HEK293 (cell line): ENCODE measurements at regions not wholly inside any gene's neighbourhood (a gene's known extent, or its start where the extent isn't known, plus 50 kb on each side); places are given as distances from the start of the nearest gene placed in this dataset.

Source experiments
- BCL6B ChIP-seq: fragments of 450-650 bp; formaldehyde crosslinking; IDR thresholded peaks from 2 replicates; pipeline ENCODE4 v1.5.1; 2017; ENCODE audit warnings: missing biosample characterization, missing genetic modification characterization
- SP2 ChIP-seq: fragments of 450-650 bp; formaldehyde crosslinking; IDR thresholded peaks from 2 replicates; pipeline ENCODE4 v1.5.1; 2016; ENCODE audit warnings: missing biosample characterization, missing genetic modification characterization
- ZEB2 ChIP-seq: fragments of 450-650 bp; formaldehyde crosslinking; IDR thresholded peaks from 2 replicates; pipeline ENCODE4 v1.5.1; 2016; ENCODE audit warnings: missing biosample characterization, missing genetic modification characterization
- ZNF121 ChIP-seq: fragments of 450-650 bp; formaldehyde crosslinking; IDR thresholded peaks from 2 replicates; pipeline ENCODE4 v1.5.1; 2016; ENCODE audit warnings: missing biosample characterization, missing genetic modification characterization
- ZNF292 ChIP-seq: fragments of 450-650 bp; formaldehyde crosslinking; IDR thresholded peaks from 2 replicates; pipeline ENCODE4 v1.5.1; 2016; ENCODE audit warnings: low read depth, missing biosample characterization, missing genetic modification characterization, borderline replicate concordance
- ZNF311 ChIP-seq: fragments of 450-650 bp; formaldehyde crosslinking; IDR thresholded peaks from 2 replicates; pipeline ENCODE4 v1.5.1; 2017; ENCODE audit warnings: missing biosample characterization, missing genetic modification characterization, borderline replicate concordance
- ZNF473 ChIP-seq: fragments of 450-650 bp; formaldehyde crosslinking; IDR thresholded peaks from 2 replicates; pipeline ENCODE4 v1.5.1; 2017; ENCODE audit warnings: missing biosample characterization, missing genetic modification characterization
- ZNF558 ChIP-seq: fragments of 450-650 bp; formaldehyde crosslinking; IDR thresholded peaks from 2 replicates; pipeline ENCODE4 v1.5.1; 2016; ENCODE audit warnings: missing biosample characterization, missing genetic modification characterization
- ZNF639 ChIP-seq: fragments of 450-650 bp; formaldehyde crosslinking; IDR thresholded peaks from 2 replicates; pipeline ENCODE4 v1.5.1; 2016; ENCODE audit warnings: missing biosample characterization, missing genetic modification characterization
- TF ChIP-seq, protein P1 (sequence below): fragments of 450-650 bp; formaldehyde crosslinking; IDR thresholded peaks from 2 replicates; pipeline ENCODE4 v1.5.1; 2016; ENCODE audit warnings: missing biosample characterization, missing genetic modification characterization
- TF ChIP-seq, protein P2 (sequence below): fragments of 450-650 bp; formaldehyde crosslinking; IDR thresholded peaks from 2 replicates; pipeline ENCODE4 v1.5.1; 2016; ENCODE audit warnings: missing biosample characterization, missing genetic modification characterization
- TF ChIP-seq, protein P3 (sequence below): fragments of 450-650 bp; formaldehyde crosslinking; conservative IDR thresholded peaks from 2 replicates; pipeline ENCODE4 v1.5.1; 2016; ENCODE audit warnings: low read depth, missing biosample characterization, missing genetic modification characterization

GRCh38 chr9:91113016-91113415, 248.7 kb downstream of the AUH start:
- TF ChIP-seq, protein P1, sequence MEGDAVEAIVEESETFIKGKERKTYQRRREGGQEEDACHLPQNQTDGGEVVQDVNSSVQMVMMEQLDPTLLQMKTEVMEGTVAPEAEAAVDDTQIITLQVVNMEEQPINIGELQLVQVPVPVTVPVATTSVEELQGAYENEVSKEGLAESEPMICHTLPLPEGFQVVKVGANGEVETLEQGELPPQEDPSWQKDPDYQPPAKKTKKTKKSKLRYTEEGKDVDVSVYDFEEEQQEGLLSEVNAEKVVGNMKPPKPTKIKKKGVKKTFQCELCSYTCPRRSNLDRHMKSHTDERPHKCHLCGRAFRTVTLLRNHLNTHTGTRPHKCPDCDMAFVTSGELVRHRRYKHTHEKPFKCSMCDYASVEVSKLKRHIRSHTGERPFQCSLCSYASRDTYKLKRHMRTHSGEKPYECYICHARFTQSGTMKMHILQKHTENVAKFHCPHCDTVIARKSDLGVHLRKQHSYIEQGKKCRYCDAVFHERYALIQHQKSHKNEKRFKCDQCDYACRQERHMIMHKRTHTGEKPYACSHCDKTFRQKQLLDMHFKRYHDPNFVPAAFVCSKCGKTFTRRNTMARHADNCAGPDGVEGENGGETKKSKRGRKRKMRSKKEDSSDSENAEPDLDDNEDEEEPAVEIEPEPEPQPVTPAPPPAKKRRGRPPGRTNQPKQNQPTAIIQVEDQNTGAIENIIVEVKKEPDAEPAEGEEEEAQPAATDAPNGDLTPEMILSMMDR (tag by site-specific recombination) = no peak
- TF ChIP-seq, protein P2, sequence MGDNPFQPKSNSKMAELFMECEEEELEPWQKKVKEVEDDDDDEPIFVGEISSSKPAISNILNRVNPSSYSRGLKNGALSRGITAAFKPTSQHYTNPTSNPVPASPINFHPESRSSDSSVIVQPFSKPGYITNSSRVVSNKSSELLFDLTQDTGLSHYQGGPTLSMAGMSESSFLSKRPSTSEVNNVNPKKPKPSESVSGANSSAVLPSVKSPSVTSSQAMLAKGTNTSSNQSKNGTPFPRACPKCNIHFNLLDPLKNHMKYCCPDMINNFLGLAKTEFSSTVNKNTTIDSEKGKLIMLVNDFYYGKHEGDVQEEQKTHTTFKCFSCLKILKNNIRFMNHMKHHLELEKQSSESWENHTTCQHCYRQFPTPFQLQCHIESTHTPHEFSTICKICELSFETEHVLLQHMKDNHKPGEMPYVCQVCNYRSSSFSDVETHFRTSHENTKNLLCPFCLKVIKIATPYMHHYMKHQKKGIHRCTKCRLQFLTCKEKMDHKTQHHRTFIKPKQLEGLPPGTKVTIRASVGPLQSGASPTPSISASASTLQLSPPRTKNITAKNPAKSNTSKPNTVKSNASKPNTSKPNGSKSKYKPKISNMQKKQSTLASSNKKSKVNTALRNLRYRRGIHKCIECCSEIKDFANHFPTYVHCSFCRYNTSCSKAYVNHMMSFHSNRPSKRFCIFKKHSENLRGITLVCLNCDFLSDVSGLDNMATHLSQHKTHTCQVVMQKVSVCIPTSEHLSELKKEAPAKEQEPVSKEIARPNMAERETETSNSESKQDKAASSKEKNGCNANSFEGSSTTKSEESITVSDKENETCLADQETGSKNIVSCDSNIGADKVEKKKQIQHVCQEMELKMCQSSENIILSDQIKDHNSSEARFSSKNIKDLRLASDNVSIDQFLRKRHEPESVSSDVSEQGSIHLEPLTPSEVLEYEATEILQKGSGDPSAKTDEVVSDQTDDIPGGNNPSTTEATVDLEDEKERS (tag by site-specific recombination) = no peak
- TF ChIP-seq ZNF121 (tag by site-specific recombination) (no peak), ZNF558 (tag by site-specific recombination) (no peak), ZEB2 (tag by site-specific recombination) (no peak), ZNF311 (no peak), BCL6B (tag by site-specific recombination) (no peak), ZNF639 (tag by site-specific recombination) (no peak), SP2 (tag by site-specific recombination) (no peak), ZNF473 (tag by site-specific recombination) (no peak), ZNF292 (tag by site-specific recombination) (no peak)
- TF ChIP-seq, protein P3, sequence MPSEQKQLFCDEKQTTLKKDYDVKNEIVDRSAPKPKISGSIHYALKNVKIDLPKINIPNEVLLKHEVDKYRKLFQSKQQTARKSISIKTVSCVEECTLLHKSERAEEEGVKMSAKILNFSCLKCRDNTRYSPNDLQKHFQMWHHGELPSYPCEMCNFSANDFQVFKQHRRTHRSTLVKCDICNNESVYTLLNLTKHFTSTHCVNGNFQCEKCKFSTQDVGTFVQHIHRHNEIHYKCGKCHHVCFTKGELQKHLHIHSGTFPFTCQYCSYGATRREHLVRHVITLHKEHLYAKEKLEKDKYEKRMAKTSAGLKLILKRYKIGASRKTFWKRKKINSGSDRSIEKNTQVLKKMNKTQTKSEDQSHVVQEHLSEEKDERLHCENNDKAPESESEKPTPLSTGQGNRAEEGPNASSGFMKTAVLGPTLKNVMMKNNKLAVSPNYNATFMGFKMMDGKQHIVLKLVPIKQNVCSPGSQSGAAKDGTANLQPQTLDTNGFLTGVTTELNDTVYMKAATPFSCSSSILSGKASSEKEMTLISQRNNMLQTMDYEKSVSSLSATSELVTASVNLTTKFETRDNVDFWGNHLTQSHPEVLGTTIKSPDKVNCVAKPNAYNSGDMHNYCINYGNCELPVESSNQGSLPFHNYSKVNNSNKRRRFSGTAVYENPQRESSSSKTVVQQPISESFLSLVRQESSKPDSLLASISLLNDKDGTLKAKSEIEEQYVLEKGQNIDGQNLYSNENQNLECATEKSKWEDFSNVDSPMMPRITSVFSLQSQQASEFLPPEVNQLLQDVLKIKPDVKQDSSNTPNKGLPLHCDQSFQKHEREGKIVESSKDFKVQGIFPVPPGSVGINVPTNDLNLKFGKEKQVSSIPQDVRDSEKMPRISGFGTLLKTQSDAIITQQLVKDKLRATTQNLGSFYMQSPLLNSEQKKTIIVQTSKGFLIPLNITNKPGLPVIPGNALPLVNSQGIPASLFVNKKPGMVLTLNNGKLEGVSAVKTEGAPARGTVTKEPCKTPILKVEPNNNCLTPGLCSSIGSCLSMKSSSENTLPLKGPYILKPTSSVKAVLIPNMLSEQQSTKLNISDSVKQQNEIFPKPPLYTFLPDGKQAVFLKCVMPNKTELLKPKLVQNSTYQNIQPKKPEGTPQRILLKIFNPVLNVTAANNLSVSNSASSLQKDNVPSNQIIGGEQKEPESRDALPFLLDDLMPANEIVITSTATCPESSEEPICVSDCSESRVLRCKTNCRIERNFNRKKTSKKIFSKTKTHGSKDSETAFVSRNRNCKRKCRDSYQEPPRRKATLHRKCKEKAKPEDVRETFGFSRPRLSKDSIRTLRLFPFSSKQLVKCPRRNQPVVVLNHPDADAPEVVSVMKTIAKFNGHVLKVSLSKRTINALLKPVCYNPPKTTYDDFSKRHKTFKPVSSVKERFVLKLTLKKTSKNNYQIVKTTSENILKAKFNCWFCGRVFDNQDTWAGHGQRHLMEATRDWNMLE = no peak
